ENCODE measurements at regions not wholly inside any gene's neighbourhood (a gene's known extent, or its start where the extent isn't known, plus 50 kb on each side); places are given as distances from the start of the nearest gene placed in this dataset.

DNA sequence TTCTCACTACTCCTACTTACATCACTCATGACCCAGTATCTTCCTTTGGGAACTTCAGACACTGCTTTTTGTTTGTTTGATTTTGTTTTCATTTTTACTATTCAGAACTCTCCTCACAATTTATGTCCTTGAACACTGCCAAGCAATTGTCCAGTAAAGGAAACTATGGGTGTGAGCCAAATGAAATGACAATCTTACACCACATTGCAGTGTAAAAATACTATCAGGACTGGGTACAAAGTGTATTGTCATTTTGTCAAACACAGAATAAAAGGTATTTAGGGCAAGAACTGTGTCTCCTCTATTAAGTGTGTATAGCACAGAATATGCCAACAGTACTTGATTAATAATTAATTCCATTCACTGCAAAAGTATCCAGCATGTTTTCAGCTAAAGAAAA lies 199.3 kb downstream of the ALG10B start:
- TF ChIP-seq, protein P1, sequence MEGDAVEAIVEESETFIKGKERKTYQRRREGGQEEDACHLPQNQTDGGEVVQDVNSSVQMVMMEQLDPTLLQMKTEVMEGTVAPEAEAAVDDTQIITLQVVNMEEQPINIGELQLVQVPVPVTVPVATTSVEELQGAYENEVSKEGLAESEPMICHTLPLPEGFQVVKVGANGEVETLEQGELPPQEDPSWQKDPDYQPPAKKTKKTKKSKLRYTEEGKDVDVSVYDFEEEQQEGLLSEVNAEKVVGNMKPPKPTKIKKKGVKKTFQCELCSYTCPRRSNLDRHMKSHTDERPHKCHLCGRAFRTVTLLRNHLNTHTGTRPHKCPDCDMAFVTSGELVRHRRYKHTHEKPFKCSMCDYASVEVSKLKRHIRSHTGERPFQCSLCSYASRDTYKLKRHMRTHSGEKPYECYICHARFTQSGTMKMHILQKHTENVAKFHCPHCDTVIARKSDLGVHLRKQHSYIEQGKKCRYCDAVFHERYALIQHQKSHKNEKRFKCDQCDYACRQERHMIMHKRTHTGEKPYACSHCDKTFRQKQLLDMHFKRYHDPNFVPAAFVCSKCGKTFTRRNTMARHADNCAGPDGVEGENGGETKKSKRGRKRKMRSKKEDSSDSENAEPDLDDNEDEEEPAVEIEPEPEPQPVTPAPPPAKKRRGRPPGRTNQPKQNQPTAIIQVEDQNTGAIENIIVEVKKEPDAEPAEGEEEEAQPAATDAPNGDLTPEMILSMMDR (IDR thresholded peaks at IDR 0.05), result no peak
- TF ChIP-seq POLR2A (IDR thresholded peaks at IDR 0.05), result no peak
